NCI-H345 (cell line): ENCODE measurements at regions not wholly inside any gene's neighbourhood (a gene's known extent, or its start where the extent isn't known, plus 50 kb on each side); places are given as distances from the start of the nearest gene placed in this dataset.
A peak's percentile ranks its signal among the peaks of the same experiment; 100 is the strongest.

ENCODE experiments used
- DNase-seq: peaks from one replicate; lab custom pipeline; 2025; lab: John Stamatoyannopoulos, UW

- no peak for DNase-seq
These were observed 59.4 kb upstream of the ASIC2 start for GRCh38 chr17:33352526-33352925.

GRCh38 chr17:33356266-33356665 lies 63.2 kb upstream of the ASIC2 start:
- DNase-seq, result no peak

- DNase-seq, result no peak
These were observed 70.4 kb upstream of the ASIC2 start for GRCh38 chr17:33363475-33363874.

- DNase-seq, result no peak
These were observed 73.9 kb upstream of the ASIC2 start for GRCh38 chr17:33366960-33367359.

- DNase-seq, result no peak
These were observed 76.1 kb upstream of the ASIC2 start for GRCh38 chr17:33369149-33369548.

GRCh38 chr17:33369876-33370275 lies 76.8 kb upstream of the ASIC2 start:
- no peak for DNase-seq

- DNase-seq, result no peak
These were observed 77.3 kb upstream of the ASIC2 start for GRCh38 chr17:33370401-33370800.

GRCh38 chr17:33371377-33371776 lies 78.3 kb upstream of the ASIC2 start:
- no peak for DNase-seq

- no peak for DNase-seq
These were observed 80.2 kb upstream of the ASIC2 start for GRCh38 chr17:33373273-33373672.

GRCh38 chr17:33375103-33375502 lies 82.0 kb upstream of the ASIC2 start:
- DNase-seq, result no peak

GRCh38 chr17:33375783-33376182 lies 82.7 kb upstream of the ASIC2 start:
- no peak for DNase-seq

GRCh38 chr17:33377837-33378595 lies 84.9 kb upstream of the ASIC2 start:
- no peak for DNase-seq

- DNase-seq, result no peak
These were observed 88.1 kb upstream of the ASIC2 start for GRCh38 chr17:33381201-33381600.

GRCh38 chr17:33383488-33384023 lies 90.5 kb upstream of the ASIC2 start:
- DNase-seq, result no peak

- no peak for DNase-seq
These were observed 92.0 kb upstream of the ASIC2 start for GRCh38 chr17:33385133-33385532.

- peak; percentile 27 for DNase-seq
These were observed 92.6 kb upstream of the ASIC2 start for GRCh38 chr17:33385713-33386112.

- no peak for DNase-seq
These were observed 94.3 kb upstream of the ASIC2 start for GRCh38 chr17:33387406-33387805.

- no peak for DNase-seq
These were observed 96.5 kb upstream of the ASIC2 start for GRCh38 chr17:33389504-33390135.

GRCh38 chr17:33390479-33391176 lies 97.5 kb upstream of the ASIC2 start:
- DNase-seq, result no peak

- no peak for DNase-seq
These were observed 103.7 kb upstream of the ASIC2 start for GRCh38 chr17:33396818-33397217.

- no peak for DNase-seq
These were observed 105.3 kb upstream of the ASIC2 start for GRCh38 chr17:33398386-33398785.

GRCh38 chr17:33401249-33401648 lies 108.2 kb upstream of the ASIC2 start:
- DNase-seq, result no peak

- DNase-seq, result no peak
These were observed 110.1 kb upstream of the ASIC2 start for GRCh38 chr17:33403194-33403593.
